Suppressor macrophage (primary cell): ENCODE measurements at regions not wholly inside any gene's neighbourhood (a gene's known extent, or its start where the extent isn't known, plus 50 kb on each side); places are given as distances from the start of the nearest gene placed in this dataset.
"Not testable (repeated sequence)": the region's sequence is repeated elsewhere in the genome, so short reads cannot be mapped to it uniquely, and the experiment has no call there.

ENCODE experiments used
- DNase-seq, 4 experiments: peaks; one replicate each; pipeline ENCODE4 v3.0.0-alpha.2; 2020 to 2022

DNA sequence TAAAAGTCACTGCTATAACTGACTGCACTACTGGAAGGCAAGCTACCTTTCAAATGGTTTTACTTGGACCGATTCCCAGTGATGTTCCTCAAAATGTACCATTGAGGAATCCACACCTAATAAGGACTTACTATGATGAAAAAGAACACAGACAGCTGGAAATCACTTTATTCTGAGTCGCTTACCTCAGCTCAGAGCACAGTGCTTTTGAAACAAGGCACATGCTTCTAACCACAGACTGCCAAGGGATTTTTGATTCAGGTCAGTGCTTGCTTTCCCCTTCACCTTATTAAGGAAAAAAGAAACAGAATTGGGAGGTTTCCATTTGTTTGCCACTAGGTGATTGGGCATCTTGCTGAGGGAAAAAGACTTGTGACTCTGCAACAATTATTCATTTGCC is 707.5 kb upstream of the FSHR start:
- no peak for DNase-seq

DNA sequence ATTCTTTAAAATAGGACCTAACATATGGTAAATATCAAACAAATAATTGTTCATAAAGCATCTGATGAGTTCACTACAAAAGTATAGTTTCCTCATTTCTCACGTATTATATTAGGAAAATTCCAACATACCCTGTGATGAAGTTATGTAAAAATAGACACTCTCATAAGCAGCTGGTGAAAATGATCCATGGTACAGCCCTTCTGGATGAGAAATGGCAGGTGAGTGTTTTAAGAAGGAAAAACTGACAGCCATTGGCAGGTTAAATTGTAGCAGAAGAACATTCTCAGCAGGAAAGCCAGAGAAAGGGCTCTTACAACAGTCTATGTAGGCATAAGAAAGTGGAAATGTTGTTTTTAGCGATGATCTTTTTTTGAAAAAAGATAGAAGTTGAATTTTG is 706.5 kb upstream of the FSHR start:
- no peak for DNase-seq

DNA sequence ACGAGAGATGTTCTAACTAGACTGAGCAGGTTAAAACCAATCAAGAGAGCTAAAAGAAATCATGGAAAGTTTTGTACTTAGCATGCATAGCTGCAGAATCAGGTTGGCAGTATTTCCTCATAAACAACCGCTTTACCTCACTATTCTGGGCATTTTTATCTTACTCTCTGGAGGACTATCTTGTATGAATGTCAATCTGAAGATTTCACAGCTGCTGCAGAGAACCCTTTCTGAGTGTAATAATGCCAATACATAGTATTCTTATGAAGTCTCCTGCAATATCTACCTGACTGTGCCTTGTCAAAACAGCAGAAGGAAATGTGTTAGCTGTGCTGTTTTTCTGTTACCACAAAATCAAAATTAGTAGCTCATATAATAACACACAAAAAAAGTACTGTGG is 705.9 kb upstream of the FSHR start:
- no peak for DNase-seq

DNA sequence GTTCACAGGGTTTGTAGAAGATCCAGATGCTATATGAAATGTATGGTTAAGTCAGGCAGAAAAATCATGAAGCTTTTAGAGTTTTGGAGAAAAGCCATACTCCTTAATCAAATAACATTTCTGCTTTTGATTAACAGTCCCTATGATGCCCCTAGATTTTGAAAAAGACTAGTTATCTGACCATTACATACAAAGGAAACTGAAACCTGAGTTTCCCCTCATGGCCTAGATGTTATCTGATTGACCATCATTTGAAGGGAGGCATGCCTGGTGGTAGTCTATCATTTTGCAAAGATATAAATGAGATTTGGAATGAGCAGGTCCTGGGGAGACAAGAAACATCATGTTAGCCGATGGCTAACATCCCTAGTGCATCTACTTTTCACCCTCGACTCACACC is 704.3 kb upstream of the FSHR start:
- DNase-seq, result no peak

DNA sequence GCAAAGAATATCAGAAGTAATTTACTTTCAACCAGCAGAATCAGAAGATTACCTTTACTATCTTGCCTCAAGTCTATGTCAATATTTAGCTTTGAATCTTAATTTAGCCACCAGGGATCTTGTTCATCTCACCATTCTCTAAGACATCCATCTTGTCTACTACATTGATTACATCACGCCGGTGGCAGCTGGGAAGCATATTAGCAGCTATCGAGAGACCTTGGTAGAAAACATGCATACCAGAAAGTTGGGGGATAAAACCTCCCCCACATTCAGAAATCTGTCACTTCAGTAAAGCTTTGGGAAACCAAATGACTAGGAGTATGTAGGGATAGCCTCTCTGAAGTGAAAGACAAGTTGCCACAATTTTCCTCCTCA is 703.8 kb upstream of the FSHR start:
- no peak for DNase-seq

DNA sequence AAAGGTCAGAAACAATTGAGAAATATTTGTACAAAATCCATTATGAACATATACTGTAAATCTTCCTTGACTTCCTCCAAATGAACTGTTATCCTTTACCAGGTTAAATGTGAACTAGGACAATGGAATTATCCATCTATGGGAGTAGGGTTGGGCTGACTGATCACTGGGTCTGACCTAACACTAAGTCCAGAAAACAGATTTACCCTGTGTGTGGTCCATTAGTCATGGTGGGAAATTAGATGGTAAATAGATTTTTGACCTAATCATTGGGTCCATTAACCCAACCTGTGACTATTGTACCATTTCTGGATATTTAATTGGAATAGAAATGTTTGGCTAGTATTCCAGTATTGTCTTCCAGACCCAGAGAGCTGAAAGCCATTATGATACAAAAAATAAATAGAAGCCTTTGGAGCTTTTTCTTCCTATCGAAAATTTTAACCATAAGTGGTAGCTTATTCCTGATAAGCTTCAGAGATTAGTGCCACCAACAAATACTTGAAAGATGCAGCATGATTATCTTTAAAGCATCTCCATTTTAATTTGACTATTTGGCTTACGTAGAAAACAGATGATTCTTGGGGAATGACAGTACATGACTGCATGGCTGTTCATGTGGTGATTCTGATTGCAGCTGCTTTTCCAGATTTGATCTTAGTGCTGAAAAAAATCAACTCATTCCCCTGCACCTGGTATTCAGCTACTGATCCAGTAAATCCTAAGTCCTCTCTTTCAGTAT is 703.2 kb upstream of the FSHR start:
- DNase-seq, result no peak

DNA sequence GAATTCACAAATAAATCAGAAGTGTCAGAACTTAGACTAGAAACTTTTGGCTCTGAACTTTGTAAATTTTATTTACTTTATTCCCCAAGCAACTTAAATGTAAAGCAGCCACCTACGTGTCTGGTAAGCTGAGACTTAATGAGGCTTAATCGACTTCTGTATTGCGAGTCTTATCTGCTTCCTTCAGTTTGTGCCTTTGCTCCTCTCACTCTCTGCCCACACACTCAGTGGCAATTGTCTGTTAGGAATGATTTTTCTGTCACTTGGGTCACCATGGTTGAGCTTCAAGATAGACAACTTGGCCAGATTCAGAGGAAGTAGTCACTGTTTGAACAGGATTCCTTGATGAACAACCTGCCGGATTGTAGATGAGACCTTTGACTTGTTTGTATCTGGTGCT is 691.4 kb upstream of the FSHR start:
- DNase-seq, result no peak

DNA sequence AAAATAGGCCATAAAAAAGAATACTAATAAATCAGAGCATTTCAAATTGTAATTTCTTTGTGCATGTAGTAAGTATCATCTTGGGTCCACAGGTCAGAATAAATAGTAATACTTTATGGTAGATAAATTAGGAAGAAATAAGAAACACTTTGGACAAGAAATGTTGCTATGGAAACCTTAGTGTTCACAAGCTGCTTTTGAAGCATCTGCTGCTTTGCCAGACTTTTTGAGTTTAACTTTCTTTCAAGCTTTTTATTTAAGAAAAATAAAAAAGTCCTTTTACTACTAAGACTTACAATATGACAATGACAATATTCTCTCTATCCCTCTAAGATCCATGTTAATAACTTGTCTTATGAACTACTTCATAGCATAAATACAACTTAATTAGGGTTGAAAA is 690.7 kb upstream of the FSHR start:
- no peak for DNase-seq

DNA sequence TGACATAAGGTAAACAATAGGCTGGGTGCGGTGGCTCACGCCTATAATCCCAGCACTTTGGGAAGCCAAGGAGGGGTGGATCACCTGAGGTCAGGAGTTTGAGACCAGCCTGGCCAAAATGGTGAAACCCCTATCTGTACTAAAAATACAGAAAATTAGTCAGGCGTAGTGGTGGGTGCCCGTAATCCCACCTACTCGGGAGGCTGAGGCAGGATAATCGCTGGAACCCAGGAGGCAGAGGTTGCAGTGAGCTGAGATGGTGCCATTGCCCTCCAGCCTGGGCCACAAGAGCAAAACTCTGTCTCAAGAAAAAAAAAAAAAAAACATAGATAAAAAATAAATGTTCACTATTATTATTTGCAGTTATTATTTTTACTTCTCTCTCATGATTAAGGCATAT is 689.8 kb upstream of the FSHR start:
- not testable (repeated sequence) for DNase-seq

DNA sequence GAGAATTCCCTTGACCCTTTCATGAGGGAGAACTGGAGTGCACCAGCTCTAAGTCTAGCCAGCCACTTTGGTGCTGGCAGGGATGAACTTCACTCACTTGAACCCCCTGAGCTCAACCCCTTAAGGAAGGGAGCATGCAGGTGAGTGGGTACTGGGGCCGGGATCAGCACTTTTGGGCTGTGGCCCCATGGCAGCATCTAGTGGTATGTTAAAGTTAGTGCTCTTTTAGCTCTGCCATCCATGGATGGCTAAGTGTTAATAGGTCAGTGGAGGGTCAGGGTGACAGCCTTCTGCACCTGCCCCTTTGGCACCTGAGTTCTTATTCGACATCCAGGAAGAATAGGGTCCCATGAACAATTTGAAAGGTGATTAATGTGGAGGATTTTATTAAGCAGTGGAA is 689.0 kb upstream of the FSHR start:
- DNase-seq, result no peak

DNA sequence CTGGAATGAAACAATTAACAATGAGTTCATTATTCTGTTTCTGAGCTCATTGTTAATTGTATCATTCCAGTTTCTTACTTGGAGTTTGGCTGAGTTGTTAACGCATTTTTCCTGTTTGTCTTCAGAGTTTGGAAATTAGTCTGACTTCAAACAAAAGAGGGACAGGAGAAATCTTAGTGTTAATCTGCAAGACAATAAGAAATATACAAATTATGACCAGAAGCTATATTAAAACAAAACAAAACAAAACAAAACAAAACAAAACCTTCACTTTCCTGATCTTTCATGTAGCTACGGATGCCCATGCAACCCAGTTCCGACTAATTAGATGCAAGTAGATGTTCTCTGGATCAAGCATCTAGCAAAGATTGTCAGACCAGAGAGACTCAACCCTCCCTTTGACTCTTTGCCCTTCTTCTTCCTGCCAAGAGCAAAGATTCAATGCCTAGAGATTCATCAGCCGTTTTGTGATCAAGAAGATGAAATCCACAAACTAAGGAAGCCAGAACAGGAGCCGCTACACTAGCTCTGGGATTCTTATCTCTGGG is 686.2 kb upstream of the FSHR start:
- no peak for DNase-seq

DNA sequence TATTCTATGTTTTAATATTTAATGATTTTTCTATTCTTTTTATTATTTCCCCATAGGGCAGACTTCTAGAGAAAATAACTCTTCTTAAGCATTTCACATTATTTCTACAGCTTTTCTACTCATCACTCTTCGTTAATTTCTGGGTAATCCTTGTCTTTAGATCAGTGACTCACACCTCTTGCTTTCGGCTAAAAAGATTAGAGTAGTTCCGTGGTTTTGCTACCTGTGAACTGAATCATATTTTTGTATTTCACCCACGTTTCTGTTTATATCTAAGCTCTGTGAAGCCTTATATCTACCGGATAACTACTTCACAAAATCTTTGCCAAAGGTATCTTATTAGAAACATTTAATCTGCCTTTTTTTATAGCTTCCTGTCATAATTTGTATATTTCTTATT is 685.5 kb upstream of the FSHR start:
- DNase-seq, result no peak

DNA sequence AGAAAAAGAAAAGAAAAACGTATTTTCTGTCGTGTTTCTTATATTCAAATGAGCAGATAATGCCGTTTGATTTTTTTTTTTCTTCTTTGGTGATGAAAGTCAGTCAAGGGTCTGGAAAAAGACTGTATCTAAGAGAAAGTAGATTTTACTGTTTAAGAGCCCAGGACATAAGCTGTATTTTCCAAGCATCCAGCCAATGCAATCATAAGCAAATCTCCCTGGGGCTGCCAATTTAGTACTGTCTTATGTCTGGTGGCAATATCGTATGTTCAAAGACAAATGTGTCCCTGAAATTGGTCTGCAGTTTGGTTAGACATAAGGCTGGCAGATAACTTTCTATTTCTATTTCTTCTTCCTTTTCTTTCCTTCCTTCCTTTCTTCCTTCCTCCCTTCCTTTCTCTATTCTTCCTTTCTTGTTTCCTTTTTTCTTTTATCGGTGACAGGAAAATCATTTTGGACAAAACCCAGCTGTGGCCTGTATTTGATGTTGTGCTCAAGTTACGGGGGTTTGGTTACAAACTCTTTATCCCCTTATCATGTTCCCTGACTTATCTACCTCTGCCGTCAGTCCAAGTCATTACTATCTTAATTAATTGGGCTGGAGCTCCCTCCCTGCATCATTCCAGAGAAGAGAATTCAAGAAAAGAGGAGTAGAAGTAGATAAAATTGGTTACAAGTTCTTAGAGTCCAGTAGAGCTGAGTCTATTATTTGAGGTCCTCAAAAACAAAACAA is 683.4 kb upstream of the FSHR start:
- no peak for DNase-seq

DNA sequence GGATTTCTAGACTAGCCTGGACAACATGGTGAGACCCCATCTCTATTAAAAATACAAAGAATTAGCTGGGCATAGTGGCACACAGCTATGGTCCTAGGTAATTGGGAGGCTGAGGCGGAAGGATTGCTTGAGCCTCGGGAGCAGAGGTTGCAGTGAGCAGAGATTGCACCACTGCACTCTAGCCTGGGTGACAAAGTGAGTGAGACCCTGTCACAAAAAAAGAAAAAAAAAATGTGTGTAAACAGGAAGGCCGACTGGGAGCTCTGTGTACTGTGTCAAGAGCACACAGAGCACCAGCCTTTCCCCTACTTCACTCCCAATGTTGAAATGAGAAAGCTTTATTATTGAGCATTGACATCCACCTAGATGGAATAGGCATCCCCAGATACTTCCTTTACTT is 681.7 kb upstream of the FSHR start:
- DNase-seq, result no peak

DNA sequence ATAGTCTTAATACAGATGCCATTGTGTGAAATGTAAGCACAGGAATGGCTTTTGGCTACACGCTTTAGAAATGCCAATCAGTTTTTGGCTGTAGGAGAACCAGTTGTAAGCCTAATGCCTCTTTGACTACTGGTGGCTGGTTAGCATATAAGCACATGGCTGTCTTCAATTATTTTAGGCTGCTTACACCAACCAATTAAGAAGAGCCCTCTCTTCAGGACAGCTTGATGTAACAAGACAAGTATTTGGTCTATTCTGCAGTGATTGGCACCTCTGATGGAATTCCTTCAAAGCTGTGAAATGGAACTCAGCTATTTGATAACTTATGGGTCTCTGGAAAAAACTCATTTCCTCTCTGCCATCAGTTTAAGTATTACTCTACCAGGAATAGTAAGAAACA is 680.1 kb upstream of the FSHR start:
- no peak for DNase-seq

DNA sequence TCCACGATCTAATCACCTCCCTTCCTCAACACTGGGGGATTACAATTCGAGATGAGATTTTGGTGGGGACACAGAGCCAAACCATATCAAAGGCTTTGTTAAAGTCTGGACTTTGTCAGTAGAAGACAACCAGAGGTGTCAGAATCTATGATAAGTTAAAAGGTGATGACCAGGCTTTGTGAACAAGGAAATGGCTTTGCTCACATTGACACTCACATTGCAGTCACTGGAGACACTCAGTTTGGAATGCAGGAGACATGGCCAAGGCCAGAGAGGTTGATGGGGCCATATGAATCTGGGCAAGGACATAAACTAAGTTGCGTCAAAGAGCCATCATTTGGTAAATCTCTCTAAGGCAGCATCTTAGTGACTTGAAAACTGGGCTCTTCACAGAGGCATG is 678.2 kb upstream of the FSHR start:
- DNase-seq, result no peak

DNA sequence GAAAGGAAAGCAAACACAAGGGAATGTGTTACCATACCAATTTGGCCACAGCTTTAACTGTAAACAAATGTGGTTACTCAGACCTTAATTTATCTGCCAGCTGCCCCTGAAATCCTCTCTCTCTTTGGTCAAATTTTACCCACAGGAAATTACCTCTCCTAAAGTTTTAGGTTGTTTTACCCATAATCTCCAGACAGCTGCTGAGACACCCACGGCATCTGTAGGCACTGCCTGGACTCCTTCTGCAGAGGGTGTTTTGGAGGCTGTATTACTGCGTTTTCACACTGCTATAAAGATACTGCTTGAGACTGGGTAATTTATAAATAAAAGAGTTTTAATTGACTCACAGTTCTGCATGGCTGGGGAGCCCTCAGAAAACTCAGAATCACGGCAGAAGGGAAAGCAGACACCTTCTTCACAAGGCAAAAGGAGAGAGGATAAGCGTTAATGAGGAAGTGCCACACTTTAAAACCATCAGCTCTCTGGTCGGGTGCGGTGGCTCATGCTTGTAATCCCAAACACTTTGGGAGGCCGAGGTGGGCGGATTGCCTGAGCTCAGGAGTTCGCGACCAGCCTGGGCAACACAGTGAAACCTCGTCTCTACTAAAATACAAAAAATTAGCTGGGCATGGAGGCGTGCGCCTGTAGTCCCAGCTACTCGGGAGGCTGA is 677.5 kb upstream of the FSHR start:
- no peak for DNase-seq

DNA sequence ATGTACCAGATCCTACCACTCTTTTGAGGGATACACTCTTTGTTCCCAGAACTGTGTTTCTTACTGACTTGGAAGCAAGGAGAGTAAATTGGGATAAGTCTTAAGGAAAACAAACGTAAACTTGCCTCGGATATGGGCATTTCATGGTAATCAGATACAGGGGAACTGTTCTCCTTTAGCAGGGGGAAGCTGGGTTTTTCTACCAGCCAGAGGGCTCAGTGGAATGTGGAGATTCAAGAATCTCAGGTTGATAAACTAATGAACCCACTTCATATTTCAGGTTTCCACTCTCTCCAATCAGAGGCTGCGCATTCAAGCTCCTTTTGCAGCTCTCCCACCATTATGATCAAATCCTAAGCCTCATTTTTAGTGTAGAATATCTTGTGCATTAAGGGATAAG is 676.5 kb upstream of the FSHR start:
- DNase-seq, result no peak

DNA sequence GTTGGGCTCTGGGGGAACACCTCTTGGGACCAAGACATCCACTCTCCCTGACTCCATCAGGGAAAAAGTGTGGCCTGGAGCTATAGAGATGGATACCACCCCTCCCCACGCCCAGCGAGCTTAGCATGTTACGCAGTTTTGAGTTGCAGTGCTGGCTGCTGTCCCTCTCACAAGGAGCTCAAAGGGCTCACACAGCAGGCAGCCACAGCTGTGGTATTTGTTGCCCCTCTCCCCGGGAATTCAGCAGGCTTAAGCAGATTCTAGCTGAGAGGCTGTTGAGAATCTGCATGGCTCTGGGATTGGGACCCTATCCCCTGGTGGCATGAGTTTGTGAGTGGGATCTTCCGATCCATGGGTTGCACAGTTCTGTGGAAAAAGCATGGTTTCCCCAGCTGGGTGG is 673.1 kb upstream of the FSHR start:
- DNase-seq, result no peak

DNA sequence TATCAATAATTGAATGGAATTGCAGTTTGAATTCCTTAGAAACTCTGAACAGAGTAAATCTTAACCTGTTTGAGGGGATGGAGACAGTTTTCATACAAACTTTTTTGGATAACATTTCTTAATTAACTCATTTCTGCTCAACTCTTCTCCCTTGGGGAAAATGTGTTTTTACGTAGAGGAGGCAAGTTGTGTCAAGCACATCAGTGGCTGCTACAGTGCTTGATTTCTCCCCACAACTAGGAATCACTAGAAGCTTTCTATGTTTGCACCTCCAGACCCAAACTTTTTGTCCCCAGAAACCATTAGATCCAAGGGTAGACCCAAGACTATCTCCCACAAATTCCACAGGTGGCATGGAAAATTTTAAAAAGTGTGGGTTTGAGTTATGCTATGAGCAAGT is 658.9 kb upstream of the FSHR start:
- no peak for DNase-seq

DNA sequence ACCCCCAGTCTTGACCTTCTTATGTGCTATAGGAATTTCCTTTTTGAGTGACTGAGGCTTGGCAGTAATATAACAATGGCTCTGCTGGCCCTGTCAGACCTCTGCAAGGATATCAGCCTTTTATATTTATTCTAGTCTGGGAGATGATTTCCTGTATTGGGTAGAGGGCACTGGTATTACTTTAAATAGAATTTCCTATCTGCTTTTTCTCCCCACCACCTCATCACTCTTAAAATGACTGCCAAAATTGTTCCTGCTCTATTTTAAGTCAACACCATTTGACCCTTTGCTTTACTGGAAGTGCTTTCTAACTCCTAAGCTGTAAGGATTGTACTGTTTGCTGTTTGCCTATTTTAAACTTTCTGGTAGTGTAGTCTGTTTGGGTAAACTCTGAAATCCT is 658.4 kb upstream of the FSHR start:
- no peak for DNase-seq

DNA sequence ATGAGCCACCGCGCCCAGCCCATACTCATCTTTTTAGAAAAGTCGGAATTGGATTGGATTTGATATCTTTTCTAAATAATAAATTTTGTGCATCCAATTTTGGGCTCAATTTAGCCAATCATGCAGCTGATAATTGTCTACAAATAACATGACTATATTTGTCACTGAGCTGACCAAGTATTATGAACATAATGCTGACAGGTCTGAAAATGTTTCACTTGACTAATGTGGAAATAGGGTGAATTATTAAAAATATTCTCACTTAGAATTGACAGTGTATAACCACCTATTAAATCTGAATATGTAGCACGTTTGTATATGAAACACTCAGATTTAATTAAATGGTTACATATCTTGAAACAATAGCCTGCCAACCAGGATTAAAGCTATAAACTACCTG is 657.2 kb upstream of the FSHR start:
- no peak for DNase-seq

DNA sequence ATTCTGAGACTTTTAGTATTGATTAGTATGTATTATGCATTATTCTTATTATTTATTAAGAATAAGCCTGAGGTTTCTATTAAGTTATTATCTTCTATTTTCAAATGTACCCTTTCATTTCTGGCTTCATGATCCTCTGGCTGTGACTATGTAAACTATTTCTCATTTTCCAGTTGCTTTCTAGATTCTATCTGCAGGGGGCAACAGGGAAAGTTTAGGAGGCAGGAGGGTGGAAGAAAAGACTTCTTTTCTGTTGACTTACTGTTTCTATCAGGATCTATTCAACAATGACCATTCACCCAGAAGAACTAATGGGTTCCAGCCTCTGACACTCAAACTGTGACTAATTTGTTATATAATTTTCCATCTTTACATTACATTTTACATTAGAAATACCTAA is 653.4 kb upstream of the FSHR start:
- no peak for DNase-seq

DNA sequence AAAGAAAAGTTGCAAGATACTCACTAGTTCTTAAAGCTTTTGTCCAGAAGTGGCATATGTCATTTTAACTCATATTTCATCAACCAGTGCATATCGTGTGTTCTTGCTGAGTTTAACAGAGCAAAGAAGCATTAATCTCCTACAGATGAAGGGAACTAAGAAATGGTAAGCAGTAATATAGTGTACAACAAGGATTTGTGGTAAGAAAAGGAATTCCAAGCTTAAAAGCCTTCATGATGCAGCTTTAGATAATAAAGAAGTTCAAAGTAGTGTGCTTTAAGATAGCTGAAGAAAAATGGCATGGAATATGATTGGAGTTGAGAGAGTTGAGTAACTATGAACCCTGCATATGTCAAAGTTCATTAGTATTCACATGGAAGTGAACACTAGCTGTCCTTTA is 649.8 kb upstream of the FSHR start:
- no peak for DNase-seq
